ENCODE measurements at regions not wholly inside any gene's neighbourhood (a gene's known extent, or its start where the extent isn't known, plus 50 kb on each side); places are given as distances from the start of the nearest gene placed in this dataset.

DNA sequence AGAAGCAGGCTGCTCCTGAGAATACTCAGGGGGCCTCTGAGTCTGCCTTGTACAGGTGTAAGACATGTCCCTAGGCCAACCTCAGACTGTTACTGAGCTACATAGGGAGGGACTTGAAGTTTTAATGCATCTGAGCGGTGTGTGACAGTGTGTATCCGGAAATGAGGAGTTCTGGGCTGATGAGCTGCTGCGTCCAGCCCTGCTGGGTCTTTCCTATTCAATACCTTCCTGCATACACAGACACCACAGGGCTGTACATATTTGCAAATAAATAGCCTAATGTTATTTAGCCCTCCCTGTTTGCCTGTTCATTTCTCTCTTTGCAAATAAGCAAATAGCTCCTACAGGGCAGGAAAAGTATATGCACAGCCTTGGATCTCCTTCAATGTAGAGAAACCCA is 134.7 kb upstream of the KIRREL3 start:
- DNase-seq, result no peak
- Mint-ChIP-seq H3K4me1 (ENCODE audit: low read depth) (no peaks in the 10 kb centered on the region), H3K4me3 (no peak overlapping the region), H3K9me3 (no peaks in the 10 kb centered on the region), H3K27me3 (ENCODE audit: low read depth) (no peaks in the 10 kb centered on the region), H3K36me3 (ENCODE audit: insufficient read depth) (no peaks in the 10 kb centered on the region)
- no peak for ATAC-seq

DNA sequence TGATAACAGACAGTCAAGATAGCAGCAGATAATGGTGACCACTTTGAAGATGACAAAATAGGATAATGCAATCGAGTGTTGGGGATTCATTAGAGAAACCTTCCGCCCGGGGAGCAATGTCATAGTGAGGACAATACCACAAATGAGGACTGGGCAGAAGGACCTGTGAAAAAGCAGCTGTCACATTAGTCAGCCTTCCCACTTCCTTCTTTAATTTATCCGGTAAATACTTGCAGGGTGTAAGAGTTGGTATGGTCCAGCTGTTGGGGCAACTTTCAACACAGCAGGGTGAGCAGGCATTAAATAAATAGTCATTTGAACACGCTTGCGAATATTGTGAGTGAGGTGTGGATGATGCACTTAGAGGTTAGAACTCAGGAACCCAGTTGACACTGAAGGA is 132.5 kb upstream of the KIRREL3 start:
- Mint-ChIP-seq H3K36me3 (ENCODE audit: insufficient read depth) (no peaks in the 10 kb centered on the region), H3K4me3 (no peak overlapping the region), H3K9me3 (no peaks in the 10 kb centered on the region), H3K4me1 (ENCODE audit: low read depth) (no peaks in the 10 kb centered on the region), H3K27me3 (ENCODE audit: low read depth) (no peaks in the 10 kb centered on the region)
- DNase-seq, result no peak
- ATAC-seq, result no peak

DNA sequence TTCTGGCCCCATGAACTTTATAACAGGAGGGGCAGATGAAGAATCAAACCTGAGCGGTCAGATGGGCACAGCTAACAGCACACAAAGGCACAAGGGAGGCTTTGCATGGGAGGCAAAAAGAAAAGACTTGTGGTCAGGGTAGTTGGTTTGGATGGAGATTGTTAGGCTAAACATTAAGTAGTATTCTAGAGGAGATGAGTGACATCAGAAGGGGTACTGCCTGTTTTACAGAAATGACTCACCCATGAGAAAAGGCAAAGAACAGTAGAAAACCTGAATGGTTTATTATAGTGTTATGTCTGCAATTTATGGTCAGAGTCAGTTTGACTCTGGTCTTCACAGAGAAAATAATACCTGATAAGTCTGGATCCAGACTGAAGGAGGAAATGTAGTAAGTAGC is 129.8 kb upstream of the KIRREL3 start:
- H3K4me1 Mint-ChIP-seq (ENCODE audit: low read depth), result no peaks in the 10 kb centered on the region
- no peaks in the 10 kb centered on the region for H3K36me3 Mint-ChIP-seq (ENCODE audit: insufficient read depth)
- H3K27me3 Mint-ChIP-seq (ENCODE audit: low read depth), result no peaks in the 10 kb centered on the region
- H3K4me3 Mint-ChIP-seq, result no peak overlapping the region
- no peaks in the 10 kb centered on the region for H3K9me3 Mint-ChIP-seq
- ATAC-seq (no peak), DNase-seq (no peak)

DNA sequence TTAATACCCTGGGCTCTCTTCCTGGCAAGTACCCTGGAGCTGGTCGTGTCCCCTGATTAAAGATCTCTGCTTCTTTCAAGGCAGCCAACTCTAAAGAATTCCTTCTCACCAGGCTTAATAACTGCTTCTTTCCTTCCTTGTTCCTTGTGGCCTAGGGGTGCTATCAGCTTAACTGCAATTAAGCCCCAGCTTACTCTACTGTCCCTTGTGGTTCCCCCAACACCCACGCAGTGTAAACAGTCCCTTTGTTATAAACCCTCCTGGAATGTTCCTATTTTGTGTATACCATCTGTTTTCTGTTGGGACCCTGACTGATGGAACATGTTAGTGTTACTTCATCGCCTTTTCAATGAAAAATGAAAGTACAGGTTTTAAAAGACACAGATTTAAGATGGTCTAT is 126.4 kb upstream of the KIRREL3 start:
- ATAC-seq, result no peak
- Mint-ChIP-seq H3K4me3 (no peak overlapping the region), H3K4me1 (ENCODE audit: low read depth) (no peaks in the 10 kb centered on the region)

DNA sequence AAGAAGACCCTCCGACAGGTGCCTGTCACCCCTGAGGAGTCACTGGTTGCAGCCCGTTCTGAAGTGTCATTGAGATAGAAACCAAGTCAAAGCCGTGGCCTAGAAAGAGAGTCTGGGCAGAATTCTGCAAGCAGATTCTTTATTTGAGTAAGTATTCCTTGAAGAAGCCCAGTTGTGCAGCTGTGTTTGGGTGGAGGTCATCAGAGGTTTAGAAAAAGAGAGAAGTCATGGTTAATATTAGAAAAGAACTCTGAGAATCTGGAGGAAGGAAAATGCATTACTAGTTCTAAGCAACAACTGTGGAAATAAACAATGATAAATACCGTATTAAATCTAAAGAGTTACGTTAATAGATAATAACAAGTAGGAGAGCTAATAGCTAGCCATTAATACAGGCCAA is 118.8 kb upstream of the KIRREL3 start:
- Mint-ChIP-seq H3K4me3 (no peak overlapping the region), H3K4me1 (ENCODE audit: low read depth) (no peaks in the 10 kb centered on the region), H3K9me3 (no peaks in the 10 kb centered on the region), H3K36me3 (ENCODE audit: insufficient read depth) (no peaks in the 10 kb centered on the region), H3K27me3 (ENCODE audit: low read depth) (no peaks in the 10 kb centered on the region)
- no peak for ATAC-seq
- no peak for DNase-seq

More for the DNA sequence above, 126.4 kb upstream of the KIRREL3 start:
- H3K36me3 Mint-ChIP-seq (ENCODE audit: insufficient read depth), result no peaks in the 10 kb centered on the region
- H3K27me3 Mint-ChIP-seq (ENCODE audit: low read depth), result no peaks in the 10 kb centered on the region
- DNase-seq, result no peak
- H3K9me3 Mint-ChIP-seq, result no peaks in the 10 kb centered on the region

DNA sequence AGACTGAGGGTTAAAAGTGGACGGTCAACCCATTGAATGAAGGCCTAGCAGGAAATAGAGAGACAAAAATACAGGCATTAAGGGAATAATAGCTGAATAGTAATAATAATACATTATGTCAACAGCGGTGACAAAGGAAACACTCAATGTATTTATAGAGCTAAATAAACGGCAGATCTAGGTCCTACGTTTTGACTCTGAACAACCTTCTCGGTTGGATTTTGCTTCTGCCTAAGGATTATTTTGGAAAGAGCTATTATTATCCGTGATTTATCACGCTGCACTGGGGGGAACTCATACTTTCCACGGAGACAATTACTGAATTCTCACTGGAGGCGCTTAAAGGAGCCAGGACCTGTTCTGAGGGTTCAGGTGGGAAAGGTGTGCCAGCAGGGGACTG is 118.2 kb upstream of the KIRREL3 start:
- no peaks in the 10 kb centered on the region for H3K36me3 Mint-ChIP-seq (ENCODE audit: insufficient read depth)

DNA sequence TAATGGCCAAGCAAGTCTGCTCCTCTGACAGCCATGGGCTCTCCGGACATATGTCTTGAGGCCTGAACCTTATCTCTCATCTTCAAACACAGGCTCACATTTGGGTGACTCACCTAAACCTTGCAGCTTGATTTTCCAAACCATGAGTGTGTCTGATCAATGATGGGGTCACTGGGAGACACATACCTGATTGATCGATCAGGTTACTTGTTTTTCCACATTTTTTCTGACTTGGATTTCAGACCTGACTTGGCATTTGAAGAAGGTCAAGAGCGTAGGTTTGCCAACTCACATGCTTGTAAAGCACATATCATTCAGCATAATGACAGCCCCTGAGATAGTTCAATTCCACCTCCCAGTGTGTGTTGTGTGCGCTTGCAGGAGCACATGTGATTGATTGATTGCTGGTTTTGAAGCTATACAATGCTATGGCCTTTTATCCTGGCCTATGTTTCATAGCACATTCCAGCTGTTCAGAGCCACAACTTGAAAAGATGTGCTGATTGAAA is 116.7 kb upstream of the KIRREL3 start:
- DNase-seq (no peak), ATAC-seq (no peak)
- H3K4me3 Mint-ChIP-seq, result no peak overlapping the region
- no peaks in the 10 kb centered on the region for H3K4me1 Mint-ChIP-seq (ENCODE audit: low read depth)
- H3K9me3 Mint-ChIP-seq, result no peaks in the 10 kb centered on the region
- H3K27me3 Mint-ChIP-seq (ENCODE audit: low read depth), result no peaks in the 10 kb centered on the region
- no peaks in the 10 kb centered on the region for H3K36me3 Mint-ChIP-seq (ENCODE audit: insufficient read depth)

More for the DNA sequence above, 118.2 kb upstream of the KIRREL3 start:
- Mint-ChIP-seq H3K4me1 (ENCODE audit: low read depth) (no peaks in the 10 kb centered on the region), H3K27me3 (ENCODE audit: low read depth) (no peaks in the 10 kb centered on the region), H3K9me3 (no peaks in the 10 kb centered on the region), H3K4me3 (no peak overlapping the region)
- DNase-seq (no peak), ATAC-seq (no peak)

DNA sequence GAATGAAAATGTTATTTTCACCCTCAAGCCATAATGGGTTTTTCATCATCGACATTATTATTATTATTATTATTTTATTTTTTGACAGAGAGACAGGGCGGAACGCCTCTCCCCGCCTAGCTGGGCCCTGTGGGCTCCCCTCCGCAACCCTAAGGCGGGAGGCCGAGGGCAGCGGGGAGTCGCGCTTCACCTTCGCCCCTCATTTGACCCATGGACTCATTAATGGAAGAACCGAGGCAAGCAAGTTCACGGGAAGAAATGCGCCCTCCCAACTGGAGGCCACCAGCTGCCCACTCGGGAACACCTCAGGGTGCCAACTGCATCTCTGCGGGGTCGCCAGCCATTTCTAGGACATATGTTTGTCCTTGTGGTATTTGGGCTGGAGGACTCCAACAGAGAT is 115.3 kb upstream of the KIRREL3 start:
- no peaks in the 10 kb centered on the region for H3K36me3 Mint-ChIP-seq (ENCODE audit: insufficient read depth)
- no peaks in the 10 kb centered on the region for H3K9me3 Mint-ChIP-seq
- no peaks in the 10 kb centered on the region for H3K4me1 Mint-ChIP-seq (ENCODE audit: low read depth)
- no peak overlapping the region for H3K4me3 Mint-ChIP-seq
- ATAC-seq, result no peak
- DNase-seq, result no peak
- H3K27me3 Mint-ChIP-seq (ENCODE audit: low read depth), result no peaks in the 10 kb centered on the region

DNA sequence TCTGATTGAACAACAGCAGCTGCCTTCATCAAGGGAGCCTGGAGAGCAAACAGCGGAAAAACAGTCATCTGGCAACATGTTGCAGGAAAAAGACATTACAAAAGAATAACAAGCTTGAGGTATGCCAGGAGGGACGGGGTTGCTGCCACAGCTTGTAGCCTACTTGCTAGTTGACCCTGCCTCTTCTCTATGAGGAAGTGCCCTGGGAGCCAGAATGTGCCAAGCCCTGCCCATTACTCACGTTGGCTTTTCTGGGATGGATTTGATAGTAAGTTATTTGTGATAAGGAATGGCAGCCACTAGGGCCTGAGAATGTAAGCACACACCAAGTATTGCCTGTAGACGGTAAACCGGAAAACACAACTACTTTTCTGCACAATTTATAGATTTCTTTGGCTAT is 113.5 kb upstream of the KIRREL3 start:
- Mint-ChIP-seq H3K4me1 (ENCODE audit: low read depth) (no peaks in the 10 kb centered on the region), H3K4me3 (no peak overlapping the region), H3K27me3 (ENCODE audit: low read depth) (peaks cover 2% of the 10 kb centered on the region), H3K36me3 (ENCODE audit: insufficient read depth) (no peaks in the 10 kb centered on the region), H3K9me3 (no peaks in the 10 kb centered on the region)
- ATAC-seq (no peak), DNase-seq (no peak)

DNA sequence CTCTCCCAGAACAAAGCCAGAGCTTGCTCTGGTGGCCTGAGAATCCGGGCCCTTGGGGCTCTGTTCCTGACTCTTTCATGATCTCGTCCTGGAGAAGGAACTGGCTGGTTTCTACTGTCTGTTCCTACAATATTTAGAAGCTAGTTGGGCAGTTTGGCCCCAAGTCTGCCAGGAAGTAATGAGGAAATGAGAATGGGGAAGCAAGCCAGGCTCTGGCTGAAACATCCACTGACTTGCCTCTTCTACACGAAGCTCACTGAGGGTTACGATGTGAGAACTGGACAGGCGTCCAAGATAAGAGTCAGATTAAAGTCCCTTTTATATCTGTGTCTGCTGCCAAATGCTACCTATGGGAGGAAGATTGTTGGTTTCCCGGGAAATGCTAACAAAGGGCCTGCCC is 110.0 kb upstream of the KIRREL3 start:
- Mint-ChIP-seq H3K4me3 (no peak overlapping the region), H3K36me3 (ENCODE audit: insufficient read depth) (no peaks in the 10 kb centered on the region), H3K9me3 (no peaks in the 10 kb centered on the region), H3K27me3 (ENCODE audit: low read depth) (peaks cover 6% of the 10 kb centered on the region), H3K4me1 (ENCODE audit: low read depth) (no peaks in the 10 kb centered on the region)
- no peak for DNase-seq
- no peak for ATAC-seq

DNA sequence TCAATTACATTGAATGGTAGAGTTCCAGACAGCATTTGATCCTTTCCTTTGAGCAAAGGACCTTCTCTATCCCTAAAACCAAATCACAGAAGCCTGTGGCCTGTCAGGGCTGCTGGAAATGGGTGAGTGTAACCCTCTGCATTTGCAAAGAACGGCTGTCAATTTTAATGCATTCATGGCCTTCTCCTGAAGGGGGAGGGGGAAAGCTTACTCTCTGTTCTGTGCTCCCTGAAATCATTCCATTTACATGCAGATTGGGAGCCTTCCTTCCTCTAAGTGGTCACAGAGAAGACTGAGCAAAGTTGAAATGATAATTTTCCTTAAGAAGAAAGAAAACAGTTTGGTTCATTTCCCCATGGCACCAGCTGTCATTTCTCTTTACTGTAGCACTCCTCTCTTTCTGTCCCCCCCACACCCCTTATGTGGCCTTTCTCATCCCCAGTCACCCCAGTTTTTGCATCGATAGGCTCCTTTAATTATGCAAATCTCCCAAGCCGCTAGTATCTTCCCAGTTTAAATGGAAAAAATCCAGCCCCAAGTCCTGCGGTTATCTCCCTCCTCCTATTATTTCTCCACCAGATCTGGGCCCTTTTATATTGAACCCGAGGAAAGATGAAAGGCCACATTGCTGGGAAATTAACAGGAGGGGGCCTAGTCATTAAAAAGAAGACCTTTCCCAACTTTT is 109.4 kb upstream of the KIRREL3 start:
- Mint-ChIP-seq H3K27me3 (ENCODE audit: low read depth) (peaks cover 6% of the 10 kb centered on the region), H3K36me3 (ENCODE audit: insufficient read depth) (no peaks in the 10 kb centered on the region), H3K4me3 (no peak overlapping the region), H3K9me3 (no peaks in the 10 kb centered on the region), H3K4me1 (ENCODE audit: low read depth) (no peaks in the 10 kb centered on the region)
- ATAC-seq (no peak), DNase-seq (no peak)

DNA sequence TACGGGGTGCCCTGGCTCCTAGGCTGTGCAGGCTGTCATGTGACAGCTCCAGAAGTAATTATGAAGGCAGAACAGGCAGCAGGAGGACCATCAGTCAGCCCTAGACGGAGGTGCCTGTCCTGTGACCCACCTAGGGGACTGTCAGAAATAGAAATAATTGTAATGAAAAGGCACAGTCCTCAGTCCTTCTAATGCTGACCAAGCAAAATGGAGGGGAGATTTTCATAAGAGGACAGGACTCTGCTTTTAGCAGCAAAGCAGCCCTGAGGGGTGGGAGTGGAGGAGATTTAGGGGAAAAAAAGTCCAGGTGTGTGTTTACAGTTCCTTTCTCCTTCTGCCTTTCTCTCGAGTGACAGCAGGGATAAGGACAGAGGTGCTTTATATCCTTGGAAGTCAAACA is 108.3 kb upstream of the KIRREL3 start:
- no peaks in the 10 kb centered on the region for H3K36me3 Mint-ChIP-seq (ENCODE audit: insufficient read depth)

DNA sequence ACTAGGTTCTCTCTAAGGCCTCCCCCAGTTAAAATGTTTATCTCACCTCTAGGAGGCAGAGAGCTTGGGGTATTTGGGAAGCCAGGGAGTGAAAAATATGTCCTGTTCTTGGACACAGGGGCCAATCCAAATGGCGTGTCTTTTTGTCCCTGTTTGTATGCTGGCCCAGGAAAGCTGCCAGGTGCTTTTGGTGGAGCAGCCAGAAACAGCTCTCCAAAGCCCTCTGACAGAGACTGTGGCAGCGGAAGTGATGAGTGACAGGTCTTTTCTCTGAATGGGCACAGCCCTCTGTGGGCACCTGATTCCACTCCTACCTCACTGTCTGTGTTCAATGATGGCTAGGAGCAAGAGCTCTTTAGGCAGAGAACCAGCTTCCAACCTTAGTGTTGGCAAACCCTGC is 106.4 kb upstream of the KIRREL3 start:
- DNase-seq (no peak), ATAC-seq (no peak)
- Mint-ChIP-seq H3K4me1 (ENCODE audit: low read depth) (no peaks in the 10 kb centered on the region), H3K27me3 (ENCODE audit: low read depth) (peaks cover 6% of the 10 kb centered on the region), H3K9me3 (no peaks in the 10 kb centered on the region), H3K36me3 (ENCODE audit: insufficient read depth) (no peaks in the 10 kb centered on the region), H3K4me3 (no peak overlapping the region)

More for the DNA sequence above, 108.3 kb upstream of the KIRREL3 start:
- peaks cover 6% of the 10 kb centered on the region for H3K27me3 Mint-ChIP-seq (ENCODE audit: low read depth)
- ATAC-seq (no peak), DNase-seq (no peak)
- H3K4me1 Mint-ChIP-seq (ENCODE audit: low read depth), result no peaks in the 10 kb centered on the region
- H3K9me3 Mint-ChIP-seq, result no peaks in the 10 kb centered on the region
- no peak overlapping the region for H3K4me3 Mint-ChIP-seq

DNA sequence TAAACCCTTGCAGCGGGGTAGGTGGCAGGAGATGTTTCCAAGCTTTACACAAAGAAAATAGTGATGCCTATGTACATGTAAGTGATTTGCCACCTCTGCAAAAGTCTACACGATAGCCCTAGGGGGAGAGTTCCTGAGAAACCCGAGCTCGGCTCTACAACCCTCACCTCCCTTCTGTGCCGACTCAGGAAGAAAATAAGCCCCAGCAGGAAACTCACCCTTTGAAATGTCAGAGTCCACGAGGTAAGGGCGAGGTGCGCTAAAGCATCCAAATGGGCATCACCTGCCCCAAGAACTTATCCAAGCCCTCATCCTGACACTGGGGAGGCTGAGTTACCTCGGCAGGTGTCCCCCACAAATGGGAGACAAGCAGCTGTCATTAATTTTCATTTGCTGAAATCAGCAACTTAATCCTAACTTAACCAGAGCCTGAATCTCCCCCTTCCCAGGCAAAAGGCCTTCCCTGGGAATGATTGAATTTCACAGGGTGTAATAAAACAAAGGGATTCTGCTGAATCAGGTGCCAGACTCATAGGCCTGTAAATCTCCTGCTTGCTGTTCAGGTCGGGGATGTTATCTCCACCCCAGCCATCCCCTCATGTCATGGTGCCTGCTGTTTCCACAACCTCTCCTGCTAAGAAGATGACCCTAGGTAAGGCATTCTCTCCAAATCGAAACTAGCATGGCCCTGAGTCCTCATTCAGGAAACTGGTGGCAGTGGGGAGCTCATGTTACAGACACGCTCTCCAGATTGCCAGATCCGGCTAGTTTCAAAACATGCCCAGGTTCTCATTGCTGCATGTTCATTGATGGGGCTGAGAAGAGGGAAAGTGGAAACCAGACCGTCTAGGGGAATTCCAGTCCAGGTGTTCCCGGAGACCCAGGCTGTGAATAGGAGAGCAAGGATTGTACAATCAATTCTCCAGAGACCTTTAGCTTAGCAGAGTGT is 105.3 kb upstream of the KIRREL3 start:
- no peaks in the 10 kb centered on the region for H3K36me3 Mint-ChIP-seq (ENCODE audit: insufficient read depth)
- H3K9me3 Mint-ChIP-seq, result no peaks in the 10 kb centered on the region
- no peak for ATAC-seq
- no peak for DNase-seq
- no peaks in the 10 kb centered on the region for H3K4me1 Mint-ChIP-seq (ENCODE audit: low read depth)
- H3K27me3 Mint-ChIP-seq (ENCODE audit: low read depth), result peaks cover 6% of the 10 kb centered on the region
- no peak overlapping the region for H3K4me3 Mint-ChIP-seq
